Peyer's patch (tissue), 4 donors: ENCODE measurements at regions not wholly inside any gene's neighbourhood (a gene's known extent, or its start where the extent isn't known, plus 50 kb on each side); places are given as distances from the start of the nearest gene placed in this dataset.

Experiments
- DNase-seq, 3 donors: peaks; one replicate each; pipeline ENCODE4 v3.0.0-alpha.2; 2017 to 2019
- H3K27ac ChIP-seq, 4 donors: fragments of 200-600 bp; sonication (generic); one replicate each; pipeline ENCODE4 v1.5.1; 2016 to 2019
- H3K27me3 ChIP-seq, 2 donors: fragments of 200-600 bp; sonication (generic); one replicate each; pipeline ENCODE4 v1.5.1; 2019
- H3K36me3 ChIP-seq, 3 donors: fragments of 200-600 bp; sonication (generic); one replicate each; pipeline ENCODE4 v1.5.1; 2016 to 2019
- H3K4me1 ChIP-seq, 4 donors: fragments of 200-600 bp; sonication (generic); one replicate each; pipeline ENCODE4 v1.5.1; 2016 to 2019
- H3K4me3 ChIP-seq, 4 donors: fragments of 200-600 bp; sonication (generic); 1 replicate in 3 of 4; 2 replicates in 1 of 4; pipeline ENCODE4 v1.5.1; 2016 to 2019; ENCODE audit warnings: mild to moderate bottlenecking in 1 of 4
- H3K9me3 ChIP-seq, 4 donors: fragments of 200-600 bp; sonication (generic); one replicate each; pipeline ENCODE4 v1.5.1; 2016 to 2019; ENCODE audit warnings: mild to moderate bottlenecking in 1 of 4
- CTCF ChIP-seq, 6 experiments: fragments of 450-650 bp in 4 of 6; fragments of 200-600 bp in 2 of 6; sonication (generic) in 1 of 6; IDR thresholded peaks; one replicate each; pipeline ENCODE4 v1.5.1; 2017 to 2019; ENCODE audit warnings: antibody characterized with exemption in 6 of 6, mild to moderate bottlenecking in 3 of 6, moderate library complexity in 1 of 6
- POLR2A ChIP-seq, 2 donors: fragments of 450-650 bp; IDR thresholded peaks; one replicate each; pipeline ENCODE4 v1.5.1; 2017; ENCODE audit warnings: antibody characterized with exemption in 2 of 2, mild to moderate bottlenecking in 2 of 2, moderate library complexity in 2 of 2

DNA sequence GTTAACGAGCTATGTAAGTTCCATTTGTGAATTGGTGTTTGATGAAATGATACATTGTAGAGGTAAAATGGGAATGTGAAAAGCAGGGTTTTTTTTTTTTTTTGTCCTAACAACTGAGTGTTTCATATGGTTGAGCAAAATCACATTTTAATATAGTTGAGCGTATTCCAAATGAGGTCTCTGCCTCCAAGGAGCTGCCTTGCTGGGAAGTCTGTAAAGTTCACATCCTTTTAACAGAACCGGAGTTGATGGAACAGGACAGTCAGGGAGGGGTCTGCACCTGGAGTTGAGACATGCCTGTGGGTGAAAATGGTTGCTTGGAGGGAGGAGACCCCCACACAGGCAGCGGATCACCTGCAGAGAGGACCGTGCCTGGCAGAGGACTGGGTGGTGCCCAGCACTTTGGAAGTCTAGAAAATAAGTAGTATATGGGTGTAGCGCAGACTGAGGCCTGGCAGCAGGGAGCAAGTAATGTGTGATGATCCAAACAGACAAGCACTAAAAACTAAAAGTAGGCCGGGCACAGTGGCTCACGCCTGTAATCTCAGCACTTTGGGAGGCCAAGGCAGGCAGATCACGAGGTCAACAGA is 75.2 kb upstream of the UBAC2 start:
- Histone ChIP-seq H3K27ac (no peak overlapping the region), H3K4me3 (no peak overlapping the region), H3K36me3 (no peaks in the 10 kb centered on the region), H3K9me3 (no peaks in the 10 kb centered on the region), H3K27me3 (no peaks in the 10 kb centered on the region), H3K4me1 (no peaks in the 10 kb centered on the region)
- DNase-seq, result no peak
- TF ChIP-seq CTCF (IDR thresholded peaks at IDR 0.05) (no peak), POLR2A (IDR thresholded peaks at IDR 0.05) (no peak)

GRCh38 chr13:99126821-99127220 is 73.8 kb upstream of the UBAC2 start:
- no peak for DNase-seq
- no peaks in the 10 kb centered on the region for H3K27me3 ChIP-seq
- TF ChIP-seq POLR2A (IDR thresholded peaks at IDR 0.05) (no peak), CTCF (IDR thresholded peaks at IDR 0.05) (no peak)

DNA sequence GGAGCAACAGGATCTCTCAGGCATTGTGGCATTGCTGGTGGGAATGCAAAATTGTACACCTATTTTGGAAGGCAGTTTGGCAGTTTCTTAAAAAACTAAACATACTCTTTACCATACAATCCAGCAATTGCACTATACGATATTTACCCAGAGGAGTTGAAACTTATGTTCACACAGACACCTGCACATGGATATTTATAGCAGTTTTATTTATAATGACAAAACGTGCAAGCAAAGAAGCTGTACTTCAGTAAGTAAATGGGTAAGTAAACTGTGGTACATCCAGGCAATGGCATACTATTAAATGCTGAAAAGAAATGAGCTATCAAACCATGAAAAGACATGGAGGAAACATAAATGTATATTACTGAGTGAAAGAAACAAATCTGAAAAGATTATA is 71.6 kb upstream of the UBAC2 start:
- no peak for TF ChIP-seq CTCF (IDR thresholded peaks at IDR 0.05)
- no peak for TF ChIP-seq POLR2A (IDR thresholded peaks at IDR 0.05)
- H3K36me3 ChIP-seq, result no peaks in the 10 kb centered on the region
- H3K4me3 ChIP-seq, result no peak overlapping the region
- H3K9me3 ChIP-seq, result no peaks in the 10 kb centered on the region
- H3K27ac ChIP-seq, result no peak overlapping the region
- DNase-seq, result no peak
- H3K27me3 ChIP-seq, result no peaks in the 10 kb centered on the region
- no peaks in the 10 kb centered on the region for H3K4me1 ChIP-seq

More at GRCh38 chr13:99126821-99127220, 73.8 kb upstream of the UBAC2 start:
- Histone ChIP-seq H3K9me3 (no peaks in the 10 kb centered on the region), H3K4me3 (no peak overlapping the region), H3K27ac (no peak overlapping the region), H3K36me3 (no peaks in the 10 kb centered on the region), H3K4me1 (no peaks in the 10 kb centered on the region)

DNA sequence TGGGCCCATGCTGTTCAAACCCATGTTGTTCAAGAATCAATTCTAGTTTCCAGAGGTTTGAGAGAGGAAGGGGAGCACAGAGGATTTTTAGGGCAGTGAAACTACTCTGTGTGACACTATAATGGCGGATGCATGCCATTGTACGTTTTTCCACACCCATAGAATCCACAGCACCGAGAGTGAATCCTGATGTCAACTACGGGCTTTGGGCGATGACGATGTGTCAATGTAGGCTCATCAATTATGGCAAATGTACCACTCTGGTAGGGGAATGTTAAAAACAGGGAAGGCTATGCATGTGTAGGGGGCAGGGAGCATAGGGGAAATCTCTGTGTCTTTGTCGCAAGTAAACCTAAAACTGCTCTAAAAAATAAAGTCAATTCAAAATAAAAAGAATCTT is 70.7 kb upstream of the UBAC2 start:
- Histone ChIP-seq H3K27me3 (no peaks in the 10 kb centered on the region), H3K27ac (no peak overlapping the region), H3K4me3 (no peak overlapping the region), H3K9me3 (no peaks in the 10 kb centered on the region), H3K36me3 (no peaks in the 10 kb centered on the region), H3K4me1 (no peaks in the 10 kb centered on the region)
- no peak for DNase-seq
- TF ChIP-seq POLR2A (IDR thresholded peaks at IDR 0.05) (no peak), CTCF (IDR thresholded peaks at IDR 0.05) (no peak)

DNA sequence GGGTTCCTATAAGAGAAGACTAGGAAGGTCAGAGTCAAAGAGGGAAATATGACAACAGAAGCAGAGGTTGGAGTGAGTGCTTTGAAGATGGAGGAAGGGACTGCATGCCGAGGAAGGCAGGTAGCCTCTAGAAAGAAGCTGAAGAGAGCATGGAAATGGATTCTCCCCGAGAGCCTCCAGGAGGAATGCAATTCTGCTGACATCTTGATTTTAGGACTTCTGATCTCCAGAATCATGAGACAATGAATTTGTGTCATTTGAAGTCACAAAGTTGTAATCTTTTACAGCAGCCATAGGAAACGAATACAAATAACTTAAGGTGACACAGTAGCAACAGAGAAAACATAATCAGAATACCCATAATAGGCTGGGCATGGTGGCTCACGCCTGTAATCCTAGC is 69.2 kb upstream of the UBAC2 start:
- no peaks in the 10 kb centered on the region for H3K36me3 ChIP-seq
- no peak overlapping the region for H3K27ac ChIP-seq
- H3K9me3 ChIP-seq, result no peaks in the 10 kb centered on the region
- no peaks in the 10 kb centered on the region for H3K27me3 ChIP-seq
- no peak for DNase-seq
- H3K4me3 ChIP-seq, result no peak overlapping the region
- TF ChIP-seq CTCF (IDR thresholded peaks at IDR 0.05), result no peak
- no peak for TF ChIP-seq POLR2A (IDR thresholded peaks at IDR 0.05)
- H3K4me1 ChIP-seq, result no peaks in the 10 kb centered on the region

DNA sequence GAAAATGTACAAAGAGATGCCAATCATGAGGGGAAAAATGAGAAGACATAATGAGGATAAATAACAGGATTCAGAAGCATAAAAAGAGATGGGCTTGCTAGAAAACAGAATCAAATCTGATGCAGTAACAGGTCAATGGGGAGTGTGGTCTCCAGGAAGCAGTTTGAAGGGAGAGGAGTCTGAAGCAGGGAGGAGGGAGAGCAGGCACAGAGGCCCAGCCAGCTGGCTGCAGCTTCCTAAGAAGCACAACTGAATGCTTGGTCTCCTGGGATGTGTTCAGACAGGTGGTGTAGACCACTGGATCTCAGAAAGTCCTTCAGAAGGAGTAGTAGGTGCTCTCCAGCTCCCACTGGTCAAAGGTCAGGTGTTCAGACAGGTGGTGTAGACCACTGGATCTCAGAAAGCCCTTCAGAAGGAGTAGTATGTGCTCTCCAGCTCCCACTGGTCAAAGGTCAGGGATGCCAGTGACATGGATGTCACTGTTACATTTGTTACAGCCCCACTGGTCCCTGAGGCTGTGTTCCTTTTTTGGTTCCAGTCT is 68.3 kb upstream of the UBAC2 start:
- Histone ChIP-seq H3K27ac (no peak overlapping the region), H3K9me3 (no peaks in the 10 kb centered on the region), H3K36me3 (no peaks in the 10 kb centered on the region), H3K4me1 (no peaks in the 10 kb centered on the region), H3K27me3 (no peaks in the 10 kb centered on the region), H3K4me3 (no peak overlapping the region)
- TF ChIP-seq CTCF (IDR thresholded peaks at IDR 0.05) (no peak), POLR2A (IDR thresholded peaks at IDR 0.05) (no peak)
- no peak for DNase-seq
